Thoracic aorta (tissue), 2 donors: ENCODE measurements at regions not wholly inside any gene's neighbourhood (a gene's known extent, or its start where the extent isn't known, plus 50 kb on each side); places are given as distances from the start of the nearest gene placed in this dataset.
"Not testable (repeated sequence)": the region's sequence is repeated elsewhere in the genome, so short reads cannot be mapped to it uniquely, and the experiment has no call there.

ENCODE experiments used
- ATAC-seq: fragments of 150-250 bp; one replicate; pipeline ENCODE4 v1.8.0; 2017; ENCODE audit warnings: low read depth; ENCODE audit not compliant: insufficient number of reproducible peaks, low FRiP score
- DNase-seq: peaks from one replicate; pipeline ENCODE4 v3.0.0-alpha.2; 2020; ENCODE audit warnings: low spot score
- H3K27ac ChIP-seq, 2 donors: fragments of 200-600 bp; sonication (generic); 1 replicate in 1 of 2; 2 replicates in 1 of 2; pipeline ENCODE4 v1.5.1; 2016; ENCODE audit warnings: mild to moderate bottlenecking in 2 of 2, moderate library complexity in 2 of 2
- H3K27me3 ChIP-seq: fragments of 200-600 bp; sonication (generic); replicated peaks from 2 replicates; pipeline ENCODE4 v1.6.0; 2016; ENCODE audit warnings: mild to moderate bottlenecking; ENCODE audit not compliant: insufficient read depth
- H3K36me3 ChIP-seq: fragments of 200-600 bp; sonication (generic); one replicate; pipeline ENCODE4 v1.5.1; 2016
- H3K4me1 ChIP-seq, 2 donors: fragments of 200-600 bp; sonication (generic); 1 replicate in 1 of 2; 2 replicates in 1 of 2; pipeline versions ENCODE4 v1.5.1 to v1.6.0; 2016; ENCODE audit warnings: low read depth in 2 of 2, mild to moderate bottlenecking in 1 of 2; ENCODE audit not compliant: control insufficient read depth in 1 of 2
- H3K4me3 ChIP-seq: fragments of 200-600 bp; sonication (generic); 2 replicates; pipeline ENCODE4 v1.5.1; 2016; ENCODE audit warnings: mild to moderate bottlenecking
- H3K9me3 ChIP-seq: fragments of 200-600 bp; sonication (generic); 2 replicates; pipeline ENCODE4 v1.5.1; 2016

GRCh38 chr15:20187370-20188355 is 353.9 kb downstream of the GOLGA6L6 start:
- not testable (repeated sequence) for DNase-seq, H3K9me3 ChIP-seq, H3K36me3 ChIP-seq, ATAC-seq, H3K4me3 ChIP-seq, H3K27me3 ChIP-seq, H3K4me1 ChIP-seq, H3K27ac ChIP-seq

DNA sequence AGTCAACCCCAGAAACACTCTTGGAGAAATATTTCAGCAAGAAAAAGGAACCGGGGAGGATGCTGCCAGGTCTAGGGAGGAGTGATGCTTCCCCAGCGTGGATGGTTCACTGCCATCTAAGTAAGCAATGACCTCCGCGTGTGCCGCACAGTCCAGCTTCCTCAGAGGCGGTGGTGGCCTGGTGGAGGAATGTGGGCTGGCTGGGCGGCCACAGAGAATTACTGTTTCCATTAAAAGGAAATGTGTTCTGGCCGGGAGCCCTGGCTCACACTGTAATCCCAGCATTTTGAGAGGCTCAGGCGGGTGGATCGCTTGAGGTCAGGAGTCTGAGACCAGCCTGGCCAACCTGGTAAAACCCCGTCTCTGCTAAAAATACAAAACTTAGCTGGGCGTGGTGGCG is 356.7 kb downstream of the GOLGA6L6 start:
- H3K36me3 ChIP-seq, DNase-seq, H3K4me1 ChIP-seq, H3K27ac ChIP-seq, H3K27me3 ChIP-seq, H3K4me3 ChIP-seq, H3K9me3 ChIP-seq, ATAC-seq: not testable (repeated sequence)

DNA sequence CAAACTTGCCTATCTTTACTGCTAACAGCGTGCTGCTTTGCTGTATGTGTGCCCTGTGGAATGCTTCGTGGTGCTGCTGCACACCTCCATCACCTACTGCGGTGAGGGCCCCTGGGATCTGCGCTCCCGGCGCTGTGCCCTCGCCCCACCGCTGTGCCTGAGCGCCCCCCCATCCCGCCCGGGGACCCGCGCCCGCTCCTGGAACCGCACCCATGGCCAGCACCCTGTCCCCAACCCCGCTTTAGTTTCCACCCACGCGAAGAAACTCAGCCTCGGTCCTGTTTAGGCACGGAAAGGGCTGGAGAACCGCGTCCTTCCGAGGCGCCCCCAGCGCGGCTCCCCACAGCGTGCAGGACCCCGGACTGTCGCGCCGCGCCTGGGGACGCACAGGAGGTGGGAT is 373.4 kb downstream of the GOLGA6L6 start:
- H3K36me3 ChIP-seq, H3K4me3 ChIP-seq, H3K27me3 ChIP-seq, DNase-seq, H3K9me3 ChIP-seq, H3K4me1 ChIP-seq, ATAC-seq, H3K27ac ChIP-seq: not testable (repeated sequence)

GRCh38 chr15:20153528-20153927 is 388.1 kb downstream of the GOLGA6L6 start:
- H3K9me3 ChIP-seq, H3K27me3 ChIP-seq, H3K27ac ChIP-seq, ATAC-seq, DNase-seq, H3K4me1 ChIP-seq, H3K4me3 ChIP-seq, H3K36me3 ChIP-seq: not testable (repeated sequence)

GRCh38 chr15:20148679-20149078 is 392.9 kb downstream of the GOLGA6L6 start:
- not testable (repeated sequence) for H3K4me3 ChIP-seq, H3K27ac ChIP-seq, H3K27me3 ChIP-seq, H3K36me3 ChIP-seq, DNase-seq, H3K9me3 ChIP-seq, H3K4me1 ChIP-seq, ATAC-seq

GRCh38 chr15:20148008-20148407 is 393.6 kb downstream of the GOLGA6L6 start:
- H3K4me3 ChIP-seq, H3K9me3 ChIP-seq, H3K4me1 ChIP-seq, H3K27ac ChIP-seq, ATAC-seq, DNase-seq, H3K36me3 ChIP-seq, H3K27me3 ChIP-seq: not testable (repeated sequence)

DNA sequence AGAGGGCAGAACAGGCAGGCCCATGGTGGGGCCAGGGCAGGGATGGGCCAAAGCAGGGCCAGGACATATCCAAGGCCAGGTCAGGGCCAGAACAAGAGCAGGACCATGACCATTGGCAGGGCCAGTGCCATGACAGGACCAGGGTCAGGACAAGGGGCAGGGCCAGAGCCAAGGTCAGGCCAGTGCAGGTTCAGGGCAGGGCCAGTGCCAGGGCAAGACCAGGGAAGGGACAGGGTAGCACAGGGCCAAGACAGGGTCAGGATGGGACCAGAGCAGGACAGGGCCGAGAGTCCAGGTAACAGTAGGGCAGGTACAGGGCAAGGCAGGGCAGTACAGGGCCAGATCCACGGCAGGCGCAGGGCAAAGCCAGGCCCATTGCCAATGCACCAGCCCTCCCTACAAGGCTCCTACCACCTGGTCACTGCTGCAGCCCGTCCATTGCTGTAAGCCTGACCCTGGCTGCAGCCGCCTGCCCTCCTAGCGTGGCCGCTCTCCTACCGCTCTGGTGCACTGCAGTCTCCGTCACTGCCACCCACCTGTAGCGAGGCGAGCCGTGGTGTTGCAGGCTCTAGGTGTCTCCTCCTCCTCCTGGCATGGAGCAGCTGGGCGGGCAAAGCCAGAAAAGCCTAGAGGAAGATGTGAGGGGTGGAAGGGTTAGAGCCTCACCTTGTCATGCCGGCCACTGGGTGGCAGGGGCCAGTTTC is 397.1 kb downstream of the GOLGA6L6 start:
- H3K36me3 ChIP-seq, H3K27ac ChIP-seq, H3K4me3 ChIP-seq, H3K4me1 ChIP-seq, ATAC-seq, DNase-seq, H3K9me3 ChIP-seq, H3K27me3 ChIP-seq: not testable (repeated sequence)

DNA sequence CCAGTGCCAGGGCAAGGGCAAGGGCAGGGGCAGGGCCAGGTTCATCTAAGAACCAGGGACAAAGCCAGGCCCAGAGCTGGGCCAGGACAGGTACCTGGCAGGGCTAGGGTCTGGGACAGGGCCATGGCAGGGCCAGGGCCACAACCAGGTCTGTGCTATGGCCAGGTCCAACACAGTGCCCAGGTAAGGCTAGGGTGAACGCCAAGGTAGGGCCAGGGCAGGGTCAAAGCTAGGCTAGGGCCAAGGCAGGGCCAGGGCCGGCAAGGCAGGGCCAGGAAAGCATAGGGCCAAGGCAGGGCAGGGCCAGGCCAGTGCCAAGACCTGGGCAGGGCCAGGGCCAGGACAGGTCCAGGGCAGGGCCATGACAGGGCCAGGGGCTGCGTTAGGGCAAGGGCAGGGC is 398.7 kb downstream of the GOLGA6L6 start:
- H3K4me1 ChIP-seq, H3K9me3 ChIP-seq, DNase-seq, H3K4me3 ChIP-seq, ATAC-seq, H3K27ac ChIP-seq, H3K27me3 ChIP-seq, H3K36me3 ChIP-seq: not testable (repeated sequence)

DNA sequence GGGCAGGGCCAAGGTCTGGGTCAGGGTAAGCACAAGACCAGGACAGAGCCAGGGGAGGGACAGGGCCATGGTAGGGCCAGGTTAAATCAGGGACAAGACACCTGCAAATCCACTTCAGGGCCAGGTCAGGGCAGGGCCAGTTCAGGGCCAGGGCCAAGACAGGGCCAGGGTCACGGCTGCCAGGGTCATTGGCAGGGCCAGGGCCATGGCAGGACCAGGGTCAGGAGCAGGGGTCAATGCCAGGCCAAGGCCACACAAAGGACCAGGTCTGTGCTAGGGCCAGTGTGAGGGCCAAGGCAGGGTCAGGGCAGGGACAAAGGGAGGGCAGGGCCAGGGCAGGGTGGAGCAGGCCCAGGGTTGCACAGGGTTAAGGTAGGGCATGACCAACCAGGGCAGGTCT is 399.2 kb downstream of the GOLGA6L6 start:
- H3K4me1 ChIP-seq, H3K36me3 ChIP-seq, H3K4me3 ChIP-seq, H3K27ac ChIP-seq, H3K27me3 ChIP-seq, ATAC-seq, H3K9me3 ChIP-seq, DNase-seq: not testable (repeated sequence)

DNA sequence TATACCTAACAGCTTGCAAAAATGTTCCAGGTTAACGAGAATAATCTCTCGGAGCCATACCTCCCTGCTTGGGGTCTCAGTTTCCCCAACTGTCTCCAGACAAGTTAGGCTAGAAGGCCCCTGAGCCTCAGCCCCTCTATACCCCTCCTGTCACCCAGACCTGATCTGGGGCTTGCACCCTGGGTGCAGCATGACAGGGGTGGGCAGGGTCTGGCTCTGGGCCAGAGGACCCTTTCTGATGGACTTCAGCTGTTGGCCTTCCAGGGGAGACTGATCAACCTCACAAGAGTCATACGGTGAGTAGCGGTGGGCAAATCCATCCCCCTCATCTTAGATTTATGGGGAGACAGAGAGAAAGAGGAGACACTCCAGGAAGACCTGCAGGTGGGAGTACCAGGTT is 416.9 kb downstream of the GOLGA6L6 start:
- not testable (repeated sequence) for H3K27ac ChIP-seq, H3K4me1 ChIP-seq, H3K27me3 ChIP-seq, H3K4me3 ChIP-seq, H3K36me3 ChIP-seq, DNase-seq, H3K9me3 ChIP-seq, ATAC-seq
